ENCODE measurements at regions not wholly inside any gene's neighbourhood (a gene's known extent, or its start where the extent isn't known, plus 50 kb on each side); places are given as distances from the start of the nearest gene placed in this dataset.

GRCh38 chr5:54825005-54825404 lies 160.4 kb downstream of the ESM1 start:
- H3K36me3 ChIP-seq (ENCODE audit: control insufficient read depth, insufficient read depth, low read length): no peaks in the 10 kb centered on the region

GRCh38 chr5:54823006-54823405 lies 162.4 kb downstream of the ESM1 start:
- H2AFZ ChIP-seq (ENCODE audit: low read length): no peak overlapping the region

More at GRCh38 chr5:54825005-54825404, 160.4 kb downstream of the ESM1 start:
- Histone ChIP-seq H3K9me3 (ENCODE audit: control insufficient read depth, insufficient read depth, low read depth, low read length) (no peaks in the 10 kb centered on the region), H4K20me1 (ENCODE audit: control insufficient read depth, extremely low read depth, insufficient read depth, low read length) (no peaks in the 10 kb centered on the region), H3K4me1 (ENCODE audit: control insufficient read depth, extremely low read depth, insufficient read depth, low read length) (no peaks in the 10 kb centered on the region), H2AFZ (ENCODE audit: low read length) (no peak overlapping the region), H3K4me3 (replicated peaks in 1 of 4; ENCODE audit: control extremely low read depth in 1 of 4, insufficient read depth in 1 of 4, low read depth in 3 of 4, low read length in 4 of 4) (no peak overlapping the region), H3K9ac (ENCODE audit: insufficient read depth, low read length) (no peak overlapping the region), H3K27ac (ENCODE audit: insufficient read depth, low read length) (no peak overlapping the region), H3K4me2 (ENCODE audit: extremely low read depth, insufficient read depth, low read length) (no peak overlapping the region), H3K79me2 (ENCODE audit: control insufficient read depth, insufficient read depth, low read length) (no peaks in the 10 kb centered on the region), H3K27me3 (ENCODE audit: control insufficient read depth, insufficient read depth, low read length) (no peaks in the 10 kb centered on the region)
- TF ChIP-seq EZH2 (IDR thresholded peaks at IDR 0.05; ENCODE audit: low read length, missing control alignments): no peak
- no peak for TF ChIP-seq CTCF (conservative IDR thresholded peaks at IDR 0.05 in 1 of 2, IDR thresholded peaks at IDR 0.05 in 1 of 2; ENCODE audit: low read depth in 1 of 2, low read length in 2 of 2)
- DNase-seq (ENCODE audit: low read depth in 2 of 2): peak; percentile 64 to 76

GRCh38 chr5:54822324-54822687 lies 163.1 kb downstream of the ESM1 start:
- Histone ChIP-seq H3K9ac (ENCODE audit: insufficient read depth, low read length) (no peak overlapping the region), H3K4me1 (ENCODE audit: control insufficient read depth, extremely low read depth, insufficient read depth, low read length) (no peaks in the 10 kb centered on the region), H4K20me1 (ENCODE audit: control insufficient read depth, extremely low read depth, insufficient read depth, low read length) (no peaks in the 10 kb centered on the region), H3K79me2 (ENCODE audit: control insufficient read depth, insufficient read depth, low read length) (no peaks in the 10 kb centered on the region), H2AFZ (ENCODE audit: low read length) (no peak overlapping the region), H3K9me3 (ENCODE audit: control insufficient read depth, insufficient read depth, low read depth, low read length) (no peaks in the 10 kb centered on the region), H3K36me3 (ENCODE audit: control insufficient read depth, insufficient read depth, low read length) (no peaks in the 10 kb centered on the region), H3K27ac (ENCODE audit: insufficient read depth, low read length) (no peak overlapping the region), H3K27me3 (ENCODE audit: control insufficient read depth, insufficient read depth, low read length) (no peaks in the 10 kb centered on the region), H3K4me2 (ENCODE audit: extremely low read depth, insufficient read depth, low read length) (no peak overlapping the region), H3K4me3 (replicated peaks in 1 of 4; ENCODE audit: control extremely low read depth in 1 of 4, insufficient read depth in 1 of 4, low read depth in 3 of 4, low read length in 4 of 4) (no peak overlapping the region)
- peak in 1 of 2 donors; percentile 27 for DNase-seq (ENCODE audit: low read depth in 2 of 2)
- no peak for TF ChIP-seq CTCF (conservative IDR thresholded peaks at IDR 0.05 in 1 of 2, IDR thresholded peaks at IDR 0.05 in 1 of 2; ENCODE audit: low read depth in 1 of 2, low read length in 2 of 2)
- no peak for TF ChIP-seq EZH2 (IDR thresholded peaks at IDR 0.05; ENCODE audit: low read length, missing control alignments)

More at GRCh38 chr5:54823006-54823405, 162.4 kb downstream of the ESM1 start:
- Histone ChIP-seq H4K20me1 (ENCODE audit: control insufficient read depth, extremely low read depth, insufficient read depth, low read length) (no peaks in the 10 kb centered on the region), H3K4me1 (ENCODE audit: control insufficient read depth, extremely low read depth, insufficient read depth, low read length) (no peaks in the 10 kb centered on the region), H3K4me2 (ENCODE audit: extremely low read depth, insufficient read depth, low read length) (no peak overlapping the region), H3K36me3 (ENCODE audit: control insufficient read depth, insufficient read depth, low read length) (no peaks in the 10 kb centered on the region), H3K27me3 (ENCODE audit: control insufficient read depth, insufficient read depth, low read length) (no peaks in the 10 kb centered on the region), H3K27ac (ENCODE audit: insufficient read depth, low read length) (no peak overlapping the region), H3K9ac (ENCODE audit: insufficient read depth, low read length) (no peak overlapping the region), H3K79me2 (ENCODE audit: control insufficient read depth, insufficient read depth, low read length) (no peaks in the 10 kb centered on the region), H3K9me3 (ENCODE audit: control insufficient read depth, insufficient read depth, low read depth, low read length) (no peaks in the 10 kb centered on the region), H3K4me3 (replicated peaks in 1 of 4; ENCODE audit: control extremely low read depth in 1 of 4, insufficient read depth in 1 of 4, low read depth in 3 of 4, low read length in 4 of 4) (no peak overlapping the region)
- no peak for TF ChIP-seq CTCF (conservative IDR thresholded peaks at IDR 0.05 in 1 of 2, IDR thresholded peaks at IDR 0.05 in 1 of 2; ENCODE audit: low read depth in 1 of 2, low read length in 2 of 2)
- no peak for TF ChIP-seq EZH2 (IDR thresholded peaks at IDR 0.05; ENCODE audit: low read length, missing control alignments)
- peak in 1 of 2 donors; percentile 17 for DNase-seq (ENCODE audit: low read depth in 2 of 2)
